K562 (cell line): ENCODE measurements at regions not wholly inside any gene's neighbourhood (a gene's known extent, or its start where the extent isn't known, plus 50 kb on each side); places are given as distances from the start of the nearest gene placed in this dataset.

Source experiments
- ATAC-seq: fragments of 200-7000 bp; cut with Tn5 transposase; 3 replicates; pipeline ENCODE4 v1.9.1; 2020; ENCODE audit warnings: moderate library complexity
- BruUV-seq: library from RNA; stranded (reverse); fragments of 400-500 nt; replicated peaks from 2 replicates; lab custom pipeline; 2021; lab: Mats Ljungman, UMichigan
- CTCF ChIA-PET: fragments of 300-600 bp; formaldehyde crosslinking; extraction: SDS; loops from one replicate; lab custom pipeline; 2021; ENCODE audit warnings: low intra/inter-chr PET ratio; lab: Yijun Ruan, JAX
- POLR2A ChIA-PET: fragments of 300-600, 350-650 bp; sonication (Branson Sonifier 250); formaldehyde crosslinking; extraction: SDS; loops from one replicate; lab custom pipeline; 2021; ENCODE audit warnings: antibody characterized with exemption, inconsistent platforms; lab: Yijun Ruan, JAX
- DNase-seq, 4 experiments: peaks; one replicate each; pipeline versions ENCODE4 v3.0.0 to v3.0.0-alpha.2; 2011 to 2018; ENCODE audit warnings: low spot score in 3 of 4, mixed read lengths in 3 of 4; ENCODE audit errors: extremely low read depth in 1 of 4
- FAIRE-seq: peaks from 2 replicates; lab custom pipeline; 2011; peaks lifted over from hg19 to GRCh38; lab: Jason Lieb, UNC
- H2AFZ ChIP-seq: 2 replicates; pipeline ENCODE4 v1.6.0; 2011; ENCODE audit warnings: low read depth, low read length, control low read depth, inconsistent platforms
- H3K27ac ChIP-seq: fragments of 200-600 bp; 3 replicates; pipeline ENCODE4 v1.8.0; 2011; ENCODE audit warnings: low read depth, mild to moderate bottlenecking, control low read depth, inconsistent platforms, low read length, moderate library complexity, mixed read lengths; ENCODE audit errors: extremely low read depth
- H3K27me3 ChIP-seq, 2 experiments: fragments of 300-600 bp in 1 of 2; 2 replicates in 1 of 2; 3 replicates in 1 of 2; pipeline versions ENCODE4 v1.6.0 to v1.8.0; 2011; ENCODE audit warnings: inconsistent platforms in 2 of 2, low read length in 2 of 2, mild to moderate bottlenecking in 1 of 2, mixed read lengths in 1 of 2, moderate library complexity in 1 of 2; ENCODE audit not compliant: control insufficient read depth in 2 of 2, insufficient read depth in 2 of 2
- H3K36me3 ChIP-seq: fragments of 300-600 bp; 3 replicates; pipeline ENCODE4 v1.8.0; 2011; ENCODE audit warnings: mild to moderate bottlenecking, low read length, inconsistent platforms; ENCODE audit not compliant: control insufficient read depth, insufficient read depth
- H3K4me1 ChIP-seq, 2 experiments: fragments of 200-600 bp in 1 of 2; replicated peaks in 1 of 2; 2 replicates in 1 of 2; 3 replicates in 1 of 2; pipeline versions ENCODE4 v1.5.1 to v1.8.0; 2011; ENCODE audit warnings: inconsistent platforms in 2 of 2, low read length in 2 of 2, mild to moderate bottlenecking in 1 of 2, mixed read lengths in 1 of 2, moderate library complexity in 1 of 2; ENCODE audit not compliant: control insufficient read depth in 2 of 2, insufficient read depth in 2 of 2
- H3K4me2 ChIP-seq: 2 replicates; pipeline ENCODE4 v1.6.1; 2011; ENCODE audit warnings: low read length, control low read depth, inconsistent platforms, mixed read lengths; ENCODE audit not compliant: insufficient read depth
- H3K4me3 ChIP-seq: fragments of 200-600 bp; sonication (generic), shearing (Covaris generic); 2 replicates; pipeline ENCODE4 v1.5.1; 2016; ENCODE audit warnings: control low read depth, inconsistent platforms
- H3K79me2 ChIP-seq: fragments of 200-600 bp; 3 replicates; pipeline ENCODE4 v1.8.0; 2011; ENCODE audit warnings: low read length, inconsistent platforms; ENCODE audit not compliant: control insufficient read depth, insufficient read depth
- H3K9ac ChIP-seq, 2 experiments: 2 replicates each; pipeline versions ENCODE4 v1.6.0 to v1.6.1; 2011; ENCODE audit warnings: low read depth in 2 of 2, low read length in 2 of 2, control low read depth in 1 of 2, inconsistent platforms in 1 of 2, mild to moderate bottlenecking in 1 of 2, mixed read lengths in 1 of 2; ENCODE audit not compliant: insufficient read depth in 1 of 2
- H3K9me1 ChIP-seq: one replicate; pipeline ENCODE4 v1.6.0; 2011; ENCODE audit warnings: inconsistent platforms, mild to moderate bottlenecking, low read length, moderate library complexity; ENCODE audit not compliant: control insufficient read depth, insufficient read depth
- H3K9me3 ChIP-seq: replicated peaks from 2 replicates; pipeline ENCODE4 v1.5.1; 2011; ENCODE audit warnings: low read depth, low read length, inconsistent platforms; ENCODE audit not compliant: control insufficient read depth, insufficient read depth
- H4K20me1 ChIP-seq: replicated peaks from 2 replicates; pipeline ENCODE4 v1.6.1; 2011; ENCODE audit warnings: low read length, inconsistent platforms, mixed read lengths; ENCODE audit not compliant: control insufficient read depth, insufficient read depth
- BRF1 ChIP-seq: IDR thresholded peaks from 3 replicates; pipeline ENCODE4 v1.6.1; 2011; ENCODE audit warnings: borderline replicate concordance, mild to moderate bottlenecking; ENCODE audit not compliant: insufficient read length; ENCODE audit errors: extremely low read depth
- ETS2 ChIP-seq: IDR thresholded peaks from 2 replicates; pipeline ENCODE4 v1.6.1; 2016; ENCODE audit warnings: borderline replicate concordance, missing genetic modification characterization, mild to moderate bottlenecking, moderate library complexity, missing compliant biosample characterization; ENCODE audit not compliant: poor library complexity, severe bottlenecking
- FOSL1 ChIP-seq: fragments of 200-800 bp; sonication (Bioruptor generic); conservative IDR thresholded peaks from 2 replicates; pipeline ENCODE4 v1.6.1; 2016; ENCODE audit warnings: missing genetic modification characterization, missing compliant biosample characterization
- HLTF ChIP-seq: fragments of 450-650 bp; IDR thresholded peaks from 2 replicates; pipeline ENCODE4 v1.6.1; 2016
- HNRNPK ChIP-seq: fragments of 200-400 bp; formaldehyde crosslinking; IDR thresholded peaks from one replicate; pipeline ENCODE4 v1.6.1; 2018; ENCODE audit warnings: mild to moderate bottlenecking, low read depth, low read length; ENCODE audit not compliant: poor library complexity, severe bottlenecking
- IFI16 ChIP-seq: fragments of 250-450 bp; sonication (Bioruptor Pico); IDR thresholded peaks from 2 replicates; pipeline ENCODE4 v2.1.2; 2022; ENCODE audit warnings: mild to moderate bottlenecking, inconsistent platforms
- RAD21 ChIP-seq, 2 experiments: fragments of 250-450 bp in 1 of 2; fragments of 450-650 bp in 1 of 2; sonication (Bioruptor Pico) in 1 of 2; formaldehyde crosslinking in 1 of 2; IDR thresholded peaks in 1 of 2; conservative IDR thresholded peaks in 1 of 2; 2 replicates each; pipeline versions ENCODE4 v1.4.0 to v1.8.0; 2020 to 2022; ENCODE audit warnings: mild to moderate bottlenecking in 2 of 2, moderate library complexity in 1 of 2
- YY1 ChIP-seq, 3 experiments: IDR thresholded peaks; 2 replicates each; pipeline ENCODE4 v1.6.1; 2011; ENCODE audit warnings: low read length in 2 of 3, mild to moderate bottlenecking in 2 of 3, moderate library complexity in 2 of 3, borderline replicate concordance in 1 of 3, control low read depth in 1 of 3, low read depth in 1 of 3; ENCODE audit not compliant: insufficient read depth in 3 of 3, insufficient replicate concordance in 2 of 3, control insufficient read depth in 1 of 3, insufficient read length in 1 of 3; ENCODE audit errors: extremely low read depth in 1 of 3
- WGBS: fragments of 100-300 bp; shearing (Covaris generic); methylation state at CpG from one replicate; pipeline ENCODE4 v1.1.6; 2016; ENCODE audit warnings: low coverage, mixed read lengths; ENCODE audit not compliant: insufficient coverage; ENCODE audit errors: missing lambda C conversion rate; 5-methylcytosine and 5-hydroxymethylcytosine counted together
- in situ Hi-C: fragments of 300-500 bp; cut with MboI; formaldehyde crosslinking; loops from 4 replicates; pipeline ENCODE4 v1.15.0; 2018; ENCODE audit warnings: inconsistent platforms, mixed read lengths
- intact Hi-C: fragments of 100-400 bp; cut with micrococcal nuclease; formaldehyde crosslinking; loops from 2 replicates; pipeline ENCODE4 v1.14.2; 2022
- TF ChIP-seq, protein P1 (sequence below): fragments of 450-650 bp; formaldehyde crosslinking; conservative IDR thresholded peaks from 2 replicates; pipeline ENCODE4 v1.4.0; 2022; ENCODE audit warnings: mild to moderate bottlenecking, missing genetic modification characterization
- TF ChIP-seq, protein P2 (sequence below): fragments of 450-650 bp; conservative IDR thresholded peaks from 2 replicates; pipeline ENCODE4 v1.6.1; 2016; ENCODE audit warnings: missing genetic modification characterization, low read depth, mild to moderate bottlenecking, missing compliant biosample characterization, moderate library complexity
- TF ChIP-seq, protein P3 (sequence below): fragments of 250-450 bp; sonication (Bioruptor Pico); IDR thresholded peaks from 2 replicates; pipeline ENCODE4 v1.8.0; 2021; ENCODE audit warnings: borderline replicate concordance, mild to moderate bottlenecking, moderate library complexity; ENCODE audit not compliant: poor library complexity, severe bottlenecking

DNA sequence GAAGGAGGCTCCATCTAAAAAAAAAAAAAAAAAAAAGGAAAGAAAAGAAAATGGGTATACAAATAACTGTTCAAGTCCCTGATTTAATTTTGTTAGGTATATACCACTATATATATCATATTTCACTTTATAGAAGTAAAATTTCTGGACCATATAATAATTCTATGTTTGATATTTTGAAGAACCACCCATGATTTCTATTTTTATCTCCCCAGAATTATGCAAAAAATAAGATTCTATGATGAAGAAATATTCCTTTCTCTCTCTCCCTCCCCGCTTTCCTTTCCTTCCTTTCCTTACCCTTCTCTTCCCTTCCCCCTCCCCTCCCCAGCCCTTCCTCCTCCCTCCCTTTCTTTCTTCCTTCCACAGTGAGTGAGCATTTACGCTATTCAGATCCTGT is 337.5 kb upstream of the SPANXN4 start:
- no peak overlapping the region for H3K4me3 ChIP-seq
- TF ChIP-seq HNRNPK (peak; percentile 51), HLTF (no peak), BRF1 (no peak)
- TF ChIP-seq, protein P1, sequence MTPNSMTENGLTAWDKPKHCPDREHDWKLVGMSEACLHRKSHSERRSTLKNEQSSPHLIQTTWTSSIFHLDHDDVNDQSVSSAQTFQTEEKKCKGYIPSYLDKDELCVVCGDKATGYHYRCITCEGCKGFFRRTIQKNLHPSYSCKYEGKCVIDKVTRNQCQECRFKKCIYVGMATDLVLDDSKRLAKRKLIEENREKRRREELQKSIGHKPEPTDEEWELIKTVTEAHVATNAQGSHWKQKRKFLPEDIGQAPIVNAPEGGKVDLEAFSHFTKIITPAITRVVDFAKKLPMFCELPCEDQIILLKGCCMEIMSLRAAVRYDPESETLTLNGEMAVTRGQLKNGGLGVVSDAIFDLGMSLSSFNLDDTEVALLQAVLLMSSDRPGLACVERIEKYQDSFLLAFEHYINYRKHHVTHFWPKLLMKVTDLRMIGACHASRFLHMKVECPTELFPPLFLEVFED (CRISPR knock-in tag), result no peak
- TF ChIP-seq, all 486 proteins: peak for 1
- FAIRE-seq (no peak), DNase-seq (no peak), ATAC-seq (no peak)
- no peak overlapping the region for H3K9ac ChIP-seq
- no peak overlapping the region for H3K27ac ChIP-seq
- H2AFZ ChIP-seq, result no peak overlapping the region
- no peaks in the 10 kb centered on the region for H3K36me3 ChIP-seq
- H3K4me2 ChIP-seq, result no peak overlapping the region
- no peaks in the 10 kb centered on the region for H3K9me1 ChIP-seq
- no TSS peak for BruUV-seq
- ChIA-PET CTCF (no interaction called here), POLR2A (no interaction called here)
- intact Hi-C loops, result no loop called here
- no peaks in the 10 kb centered on the region for H4K20me1 ChIP-seq
- H3K27me3 ChIP-seq, result no peaks in the 10 kb centered on the region
- WGBS, result 0% methylated on average over 1 of the region's 2 CpGs
- H3K4me1 ChIP-seq, result no peaks in the 10 kb centered on the region
- in situ Hi-C loops, result no loop called here
- no peaks in the 10 kb centered on the region for H3K9me3 ChIP-seq
- no peaks in the 10 kb centered on the region for H3K79me2 ChIP-seq

DNA sequence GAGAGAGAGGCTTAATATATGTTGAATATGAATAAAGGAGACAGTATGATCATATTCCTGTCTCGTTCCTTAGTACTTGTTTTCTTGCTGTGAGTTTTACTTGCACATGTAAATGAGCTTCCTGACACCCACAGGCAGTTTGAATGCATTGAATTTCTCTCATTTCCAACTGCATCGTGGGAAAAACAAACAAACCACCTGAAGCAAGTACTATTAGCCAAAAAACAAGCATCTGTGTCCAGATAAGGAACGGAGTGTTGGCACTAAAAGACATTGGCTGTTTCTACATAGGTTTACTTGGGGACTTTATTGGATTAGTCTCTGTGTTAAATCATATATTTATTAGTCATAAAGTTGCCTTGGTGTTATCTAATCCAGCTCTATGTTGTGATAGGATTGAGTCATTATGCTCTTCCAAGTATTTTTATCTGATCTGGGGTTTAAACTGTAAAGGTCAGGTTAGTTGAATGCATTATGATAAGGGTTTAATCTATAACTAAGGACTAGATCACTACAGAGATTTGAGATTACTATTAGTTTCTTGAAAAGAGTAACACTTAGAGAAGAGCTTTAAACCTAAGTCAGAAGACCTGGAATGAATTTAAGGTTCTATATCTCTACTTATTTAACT is 339.0 kb upstream of the SPANXN4 start:
- Histone ChIP-seq H3K4me1 (no peaks in the 10 kb centered on the region), H3K36me3 (no peaks in the 10 kb centered on the region), H3K9me3 (no peaks in the 10 kb centered on the region), H3K27me3 (no peaks in the 10 kb centered on the region), H3K27ac (no peak overlapping the region), H2AFZ (no peak overlapping the region), H3K9ac (no peak overlapping the region), H4K20me1 (no peaks in the 10 kb centered on the region), H3K9me1 (no peaks in the 10 kb centered on the region), H3K79me2 (no peaks in the 10 kb centered on the region), H3K4me3 (no peak overlapping the region), H3K4me2 (no peak overlapping the region)
- intact Hi-C loops (no loop called here), in situ Hi-C loops (no loop called here)
- ChIA-PET CTCF (no interaction called here), POLR2A (no interaction called here)
- BruUV-seq, result no TSS peak
- DNase-seq (no peak), FAIRE-seq (no peak), ATAC-seq (no peak)
- 3% methylated on average over 3 of the region's 3 CpGs for WGBS
- TF ChIP-seq FOSL1 (tag) (no peak), ETS2 (no peak), IFI16 (CRISPR knock-in tag) (no peak), YY1 (IDR thresholded peaks at IDR 0.05; ENCODE audit: borderline replicate concordance in 1 of 3, control insufficient read depth in 1 of 3, extremely low read depth in 1 of 3, insufficient read depth in 3 of 3, insufficient read length in 1 of 3, insufficient replicate concordance in 2 of 3, low read depth in 1 of 3, low read length in 2 of 3) (no peak), RAD21 (CRISPR knock-in tag; conservative IDR thresholded peaks at IDR 0.05 in 1 of 2, IDR thresholded peaks at IDR 0.05 in 1 of 2) (no peak)
- TF ChIP-seq, protein P2, sequence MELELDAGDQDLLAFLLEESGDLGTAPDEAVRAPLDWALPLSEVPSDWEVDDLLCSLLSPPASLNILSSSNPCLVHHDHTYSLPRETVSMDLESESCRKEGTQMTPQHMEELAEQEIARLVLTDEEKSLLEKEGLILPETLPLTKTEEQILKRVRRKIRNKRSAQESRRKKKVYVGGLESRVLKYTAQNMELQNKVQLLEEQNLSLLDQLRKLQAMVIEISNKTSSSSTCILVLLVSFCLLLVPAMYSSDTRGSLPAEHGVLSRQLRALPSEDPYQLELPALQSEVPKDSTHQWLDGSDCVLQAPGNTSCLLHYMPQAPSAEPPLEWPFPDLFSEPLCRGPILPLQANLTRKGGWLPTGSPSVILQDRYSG (tag), result no peak
- TF ChIP-seq, protein P3, sequence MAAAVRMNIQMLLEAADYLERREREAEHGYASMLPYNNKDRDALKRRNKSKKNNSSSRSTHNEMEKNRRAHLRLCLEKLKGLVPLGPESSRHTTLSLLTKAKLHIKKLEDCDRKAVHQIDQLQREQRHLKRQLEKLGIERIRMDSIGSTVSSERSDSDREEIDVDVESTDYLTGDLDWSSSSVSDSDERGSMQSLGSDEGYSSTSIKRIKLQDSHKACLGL (CRISPR knock-in tag), result no peak
